Vagina (tissue), 2 donors: ENCODE measurements at regions not wholly inside any gene's neighbourhood (a gene's known extent, or its start where the extent isn't known, plus 50 kb on each side); places are given as distances from the start of the nearest gene placed in this dataset.

Source experiments
- CTCF ChIP-seq, 3 experiments: fragments of 450-650 bp in 2 of 3; fragments of 200-600 bp in 1 of 3; sonication (generic) in 1 of 3; IDR thresholded peaks; one replicate each; pipeline ENCODE4 v1.5.1; 2017 to 2019; ENCODE audit warnings: antibody characterized with exemption in 3 of 3, mild to moderate bottlenecking in 2 of 3, moderate library complexity in 2 of 3
- POLR2A ChIP-seq, 2 donors: fragments of 450-650 bp; IDR thresholded peaks; one replicate each; pipeline ENCODE4 v1.6.1; 2017; ENCODE audit warnings: antibody characterized with exemption in 2 of 2, mild to moderate bottlenecking in 2 of 2, moderate library complexity in 2 of 2
- POLR2AphosphoS5 ChIP-seq, 2 donors: sonication (generic); formaldehyde crosslinking; IDR thresholded peaks; one replicate each; pipeline ENCODE4 v1.9.0; 2017; ENCODE audit warnings: antibody characterized with exemption in 2 of 2, mild to moderate bottlenecking in 2 of 2, low read depth in 1 of 2; ENCODE audit not compliant: insufficient read depth in 1 of 2

- TF ChIP-seq POLR2AphosphoS5 (IDR thresholded peaks at IDR 0.05; ENCODE audit: insufficient read depth in 1 of 2, low read depth in 1 of 2) (no peak), CTCF (IDR thresholded peaks at IDR 0.05) (no peak), POLR2A (IDR thresholded peaks at IDR 0.05) (no peak)
These were observed 495.2 kb downstream of the GADD45G start for GRCh38 chr9:90100014-90100413.
